ENCODE measurements at regions not wholly inside any gene's neighbourhood (a gene's known extent, or its start where the extent isn't known, plus 50 kb on each side); places are given as distances from the start of the nearest gene placed in this dataset.

DNA sequence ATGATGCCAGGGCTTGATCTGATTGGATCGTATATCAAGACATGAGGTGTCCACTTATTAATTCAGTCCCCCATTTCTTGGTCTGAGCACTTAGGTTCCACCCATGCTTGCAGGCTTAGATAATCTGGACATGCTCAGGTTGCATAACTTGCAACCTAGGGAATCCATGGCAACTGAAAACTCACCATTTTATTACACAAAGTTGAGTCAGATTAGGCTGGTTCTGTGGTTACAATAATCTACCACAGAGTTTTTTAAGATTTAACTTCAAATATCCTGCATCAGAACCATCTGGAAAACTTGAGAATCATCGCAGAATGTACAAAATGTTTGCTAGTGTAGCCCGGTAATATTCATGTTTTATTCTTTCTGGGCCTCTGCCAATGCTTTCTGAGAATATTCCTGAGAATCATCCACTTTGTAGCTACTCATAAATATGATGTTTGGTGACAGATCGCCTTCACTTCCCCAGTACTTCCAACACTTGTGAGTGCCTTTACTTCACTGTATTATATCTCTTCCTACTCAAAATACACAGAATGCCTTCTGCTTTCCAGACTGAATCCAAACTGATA, 707.2 kb upstream of the ADAMTS5 start:
- no peak for DNase-seq

GRCh38 chr21:27673581-27673980, 706.7 kb upstream of the ADAMTS5 start:
- DNase-seq = no peak

- no peak for DNase-seq
Observed at GRCh38 chr21:27671207-27671606, 704.3 kb upstream of the ADAMTS5 start.

DNA sequence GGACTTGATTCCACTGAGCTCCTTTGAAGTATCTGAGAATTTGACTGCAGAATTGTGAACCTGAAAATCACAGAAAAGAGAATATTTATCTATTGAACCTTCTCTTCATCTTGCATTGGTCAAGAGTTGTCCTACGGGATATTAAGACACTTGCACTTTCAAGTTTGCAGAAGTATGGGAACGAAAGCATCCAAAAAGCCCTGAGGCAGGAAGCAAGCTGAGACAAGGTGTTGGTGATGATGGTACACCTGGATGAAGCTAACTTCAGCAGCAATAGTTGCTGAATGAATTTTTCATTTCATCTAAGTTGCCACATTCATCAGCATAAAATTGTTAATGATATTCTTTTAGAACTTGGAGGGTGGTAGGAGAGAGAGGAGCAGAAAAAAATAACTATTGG, 686.6 kb upstream of the ADAMTS5 start:
- DNase-seq = no peak

DNA sequence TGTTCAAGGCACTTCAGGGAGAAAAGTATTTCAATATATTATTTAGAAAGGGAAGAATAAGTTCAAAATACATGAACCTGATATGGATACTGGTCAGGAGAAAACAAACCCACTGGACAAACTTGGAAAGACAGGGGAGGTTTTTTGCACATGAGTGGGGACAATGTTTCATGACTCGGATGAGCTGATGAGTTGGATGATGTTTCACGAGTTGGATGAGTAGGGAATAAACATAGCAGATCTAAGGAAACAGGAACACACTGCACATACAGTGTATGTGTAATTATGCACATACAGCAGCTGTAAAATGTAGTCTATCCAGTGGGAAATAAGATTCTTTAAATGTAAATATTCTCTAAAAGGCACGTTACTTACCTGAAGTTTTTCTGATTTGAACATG, 682.9 kb upstream of the ADAMTS5 start:
- DNase-seq = no peak

DNA sequence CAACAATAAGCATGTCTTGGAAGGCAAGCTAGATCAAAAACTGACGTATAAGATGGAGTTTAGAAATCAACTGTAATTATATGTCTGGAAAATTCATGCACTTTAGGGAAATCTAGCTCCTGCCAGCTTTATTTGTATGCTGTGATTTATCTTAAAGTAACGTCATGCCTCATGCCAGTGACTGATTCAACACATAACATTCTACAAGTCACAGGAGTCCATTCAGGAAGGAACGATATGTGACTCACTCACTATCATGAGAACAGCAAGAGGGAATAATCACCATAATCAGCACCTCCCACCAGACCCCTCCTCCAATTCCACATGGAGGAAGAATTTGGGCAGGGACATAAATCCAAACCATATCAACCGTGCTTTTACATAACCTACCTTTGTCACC, 682.4 kb upstream of the ADAMTS5 start:
- no peak for DNase-seq

DNA sequence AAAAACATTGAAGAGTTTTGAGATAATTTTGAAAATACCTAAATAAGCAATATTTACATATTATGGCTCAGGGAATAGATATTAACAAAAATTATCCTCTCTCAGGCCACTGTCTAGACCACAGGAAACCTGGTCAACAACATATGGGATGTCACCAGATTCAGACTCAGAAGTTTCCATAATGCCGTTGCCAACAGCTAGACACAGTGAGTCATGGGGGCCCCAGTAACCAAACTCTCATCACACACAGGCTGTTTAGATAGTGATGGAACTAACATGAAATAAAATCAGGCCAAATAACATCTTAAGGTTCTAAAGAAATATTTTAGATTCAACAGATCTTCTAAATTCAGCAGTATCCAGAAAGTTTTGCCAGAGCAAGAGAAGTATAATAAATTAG, 681.7 kb upstream of the ADAMTS5 start:
- no peak for DNase-seq

DNA sequence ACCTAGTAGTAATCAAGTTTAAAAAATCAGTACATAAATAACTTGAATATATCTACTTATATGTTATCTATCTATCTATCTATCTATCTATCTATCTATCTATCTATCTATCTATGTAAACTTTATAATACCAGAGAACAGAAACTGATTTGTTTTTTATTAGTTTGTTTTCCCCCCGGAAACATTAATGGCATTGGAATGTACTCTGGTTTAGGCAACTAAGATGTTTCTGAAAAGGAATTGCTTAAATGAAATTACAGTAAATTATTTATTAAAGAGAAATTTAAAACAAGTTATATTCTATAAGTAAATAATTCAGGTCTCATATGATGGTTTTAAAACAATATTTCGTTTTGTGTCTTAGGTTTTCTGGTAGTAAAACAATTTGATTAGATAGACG, 681.0 kb upstream of the ADAMTS5 start:
- no peak for DNase-seq

DNA sequence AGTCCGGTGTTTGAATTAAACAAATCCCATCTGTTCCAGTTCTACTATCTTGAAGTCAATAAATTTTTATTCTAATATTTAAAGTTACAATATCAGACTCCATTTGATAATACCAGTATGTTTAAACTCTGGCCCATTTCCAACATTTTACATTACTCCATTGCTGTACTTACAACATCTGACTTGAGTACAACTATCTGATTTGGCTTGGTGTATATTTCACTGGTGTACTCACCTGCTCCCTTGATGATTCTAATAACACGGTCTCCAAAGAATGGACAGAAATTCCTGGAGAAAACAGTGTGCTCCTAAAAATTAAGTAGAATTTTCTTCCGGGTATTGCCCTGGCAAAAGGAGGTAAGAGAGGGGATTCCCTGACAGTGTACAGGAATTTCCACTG, 680.5 kb upstream of the ADAMTS5 start:
- DNase-seq = no peak

DNA sequence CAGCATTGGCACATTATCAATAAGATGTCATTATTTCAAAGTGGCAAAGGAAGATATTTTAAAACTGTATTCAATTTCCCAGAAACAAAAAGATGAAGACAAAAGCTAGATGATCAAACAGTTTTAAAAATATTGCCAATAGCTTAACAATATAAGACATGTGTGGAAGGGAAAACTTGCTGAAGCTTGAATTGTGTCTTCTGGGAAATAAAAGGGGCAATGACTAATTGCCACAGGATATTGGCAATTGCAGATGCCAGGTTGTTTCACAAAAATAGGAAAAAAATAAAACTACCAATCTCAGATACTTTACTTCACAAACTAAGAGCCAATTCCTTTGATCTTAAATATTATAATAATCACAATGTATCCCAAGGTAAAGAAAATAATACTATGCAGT, 679.8 kb upstream of the ADAMTS5 start:
- DNase-seq = no peak

GRCh38 chr21:27646056-27646455, 679.2 kb upstream of the ADAMTS5 start:
- no peak for DNase-seq

DNA sequence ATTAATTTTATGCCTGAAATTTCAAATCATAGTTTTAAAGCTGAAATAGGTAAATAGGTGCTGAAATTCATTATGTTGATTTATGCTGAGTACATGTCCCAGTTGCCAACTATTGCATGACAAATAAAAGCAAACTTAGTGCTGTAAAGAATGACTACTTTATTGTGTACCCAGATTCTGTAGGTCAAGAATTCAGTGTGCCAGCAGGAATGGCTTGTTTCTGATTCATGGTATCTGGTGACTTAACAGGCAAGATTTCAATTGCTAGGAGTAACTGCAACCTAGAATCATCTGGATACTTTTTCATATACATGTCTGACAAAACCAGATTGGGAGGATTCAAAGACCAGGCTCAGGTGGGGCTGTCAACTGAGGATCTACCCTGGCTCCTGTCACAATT, 678.4 kb upstream of the ADAMTS5 start:
- no peak for DNase-seq

DNA sequence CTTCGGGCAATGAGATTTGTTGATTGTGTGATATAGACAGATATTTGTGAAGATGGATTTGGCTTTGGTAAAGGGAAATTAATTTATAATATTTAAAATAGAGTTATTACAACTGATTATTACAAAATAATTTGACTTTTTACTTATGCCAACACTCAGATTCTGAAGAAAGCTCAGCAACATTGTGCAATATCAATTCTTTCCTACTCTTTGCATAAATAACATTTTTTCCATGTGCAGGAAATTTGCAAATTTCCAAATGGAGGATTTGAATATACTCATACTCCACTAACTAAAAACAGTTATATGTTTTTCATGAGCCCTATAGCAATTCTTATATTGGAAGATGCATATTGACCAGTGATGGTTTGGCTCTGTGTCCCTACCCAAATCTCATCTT, 676.4 kb upstream of the ADAMTS5 start:
- DNase-seq = no peak

- no peak for DNase-seq
Observed at GRCh38 chr21:27639286-27639685, 672.4 kb upstream of the ADAMTS5 start.

- DNase-seq = no peak
Observed at GRCh38 chr21:27636656-27637055, 669.8 kb upstream of the ADAMTS5 start.

- DNase-seq = no peak
Observed at GRCh38 chr21:27633631-27634030, 666.7 kb upstream of the ADAMTS5 start.

- no peak for DNase-seq
Observed at GRCh38 chr21:27631471-27631870, 664.6 kb upstream of the ADAMTS5 start.

DNA sequence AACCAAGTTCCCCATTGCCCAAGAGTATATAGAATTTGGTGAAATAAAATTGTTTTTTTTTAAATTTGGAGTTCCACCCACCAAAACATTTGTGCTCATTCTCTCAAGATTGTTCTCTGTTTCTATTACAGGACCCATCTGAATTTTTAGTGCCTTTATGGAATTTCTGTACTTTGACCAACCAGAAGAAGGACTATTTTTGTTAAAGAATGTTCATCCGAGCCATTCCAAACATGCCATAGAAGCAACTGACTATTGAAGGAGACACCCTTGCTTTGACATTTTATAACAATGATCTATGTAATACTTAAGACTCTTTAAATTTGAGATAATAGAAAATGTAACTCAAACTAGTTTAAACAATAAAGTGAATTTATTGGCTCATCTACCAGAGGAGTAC, 655.7 kb upstream of the ADAMTS5 start:
- no peak for DNase-seq

- DNase-seq = no peak
Observed at GRCh38 chr21:27614231-27614630, 647.3 kb upstream of the ADAMTS5 start.

DNA sequence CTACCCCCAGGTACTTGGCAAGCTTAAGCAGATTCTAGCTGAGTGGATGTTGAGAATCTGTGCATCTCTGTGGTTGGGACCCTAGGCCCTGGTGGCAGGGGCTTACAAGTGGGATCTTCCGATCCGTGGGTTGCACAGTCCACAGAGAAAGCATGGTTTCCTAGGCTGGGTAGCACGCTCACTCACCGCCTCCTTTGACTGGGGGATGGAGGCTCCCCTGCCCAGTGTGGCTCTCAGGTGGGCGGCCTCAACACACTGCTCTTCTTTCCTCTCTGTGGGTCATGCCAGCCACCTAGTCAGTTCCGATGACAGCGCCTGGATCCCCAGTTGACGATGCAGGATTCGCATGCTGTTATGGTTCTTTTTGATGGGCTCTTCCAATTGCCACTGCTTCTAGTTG, 639.5 kb upstream of the ADAMTS5 start:
- DNase-seq = no peak

GRCh38 chr21:27596196-27596595, 629.3 kb upstream of the ADAMTS5 start:
- no peak for DNase-seq

- DNase-seq = no peak
Observed at GRCh38 chr21:27595716-27596115, 628.8 kb upstream of the ADAMTS5 start.

GRCh38 chr21:27590271-27590670, 623.4 kb upstream of the ADAMTS5 start:
- no peak for DNase-seq

DNA sequence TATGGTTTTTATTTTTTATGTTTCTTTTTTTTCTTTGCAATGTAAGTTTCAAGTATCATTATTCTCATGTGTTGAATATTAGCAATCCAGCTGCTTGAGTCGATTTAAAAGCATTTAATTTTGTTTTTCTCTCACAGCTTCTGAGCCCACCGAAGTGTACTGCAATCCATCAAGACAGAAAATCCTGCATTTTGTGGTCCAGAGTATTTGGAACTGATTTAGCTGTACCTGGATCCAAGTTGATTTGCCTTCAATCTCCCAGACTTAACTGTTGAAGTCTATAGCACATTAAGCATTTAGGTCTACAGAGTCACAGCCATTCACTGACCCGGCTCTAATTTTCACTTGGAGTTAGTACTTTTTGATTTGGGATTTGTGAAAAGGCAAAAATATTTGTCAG, 622.9 kb upstream of the ADAMTS5 start:
- no peak for DNase-seq

DNA sequence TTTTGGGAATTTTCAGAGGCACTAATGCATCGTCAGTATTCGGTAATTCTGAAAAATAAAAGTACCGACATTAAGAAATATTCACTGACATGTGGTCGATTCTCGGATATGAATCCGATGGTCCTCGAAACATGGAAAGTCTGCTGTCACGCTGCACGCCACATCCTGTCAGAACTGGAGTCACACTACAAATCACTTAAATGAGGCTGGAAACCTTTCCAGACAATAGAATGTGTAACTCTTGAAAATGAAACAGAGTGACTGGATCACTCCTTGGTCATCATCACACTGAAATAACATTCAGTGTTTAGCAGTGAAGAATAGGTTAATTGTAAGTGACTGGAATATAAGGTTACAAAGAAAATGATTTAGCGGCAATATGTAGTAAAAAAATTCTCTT, 620.1 kb upstream of the ADAMTS5 start:
- DNase-seq = no peak

GRCh38 chr21:27586326-27586725, 619.4 kb upstream of the ADAMTS5 start:
- no peak for DNase-seq

Data from T-helper 1 cell (primary cell).